HK-2 (cell line): ENCODE measurements at regions not wholly inside any gene's neighbourhood (a gene's known extent, or its start where the extent isn't known, plus 50 kb on each side); places are given as distances from the start of the nearest gene placed in this dataset.
"Not testable (repeated sequence)": the region's sequence is repeated elsewhere in the genome, so short reads cannot be mapped to it uniquely, and the experiment has no call there.

Source experiments
- DNase-seq: peaks from one replicate; pipeline ENCODE4 v3.0.0-alpha.2; 2018; ENCODE audit not compliant: unreplicated experiment

GRCh38 chr5:152608458-152608857 lies 203.4 kb upstream of the NMUR2 start:
- no peak for DNase-seq

DNA sequence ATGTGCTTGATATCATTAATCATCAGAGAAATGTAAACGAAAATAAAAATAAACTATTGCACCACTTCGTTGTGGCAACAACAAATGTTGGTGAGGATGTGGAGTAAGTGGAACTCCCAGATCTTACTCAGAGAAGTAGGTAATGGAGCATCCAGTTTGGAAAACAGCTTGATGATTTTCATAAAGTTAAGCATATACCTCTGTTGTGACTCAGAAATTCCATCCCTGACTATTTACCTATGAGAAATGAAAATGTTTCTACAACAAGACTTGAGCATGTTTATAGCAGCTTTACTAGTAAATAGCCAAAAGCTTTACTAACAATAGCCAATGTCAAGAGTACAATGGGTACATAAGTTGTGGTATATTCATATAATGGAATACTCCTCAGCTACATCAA lies 214.7 kb upstream of the NMUR2 start:
- DNase-seq: no peak

GRCh38 chr5:152622628-152623027 lies 217.5 kb upstream of the NMUR2 start:
- peak; percentile 11 for DNase-seq

GRCh38 chr5:152623951-152624350 lies 218.9 kb upstream of the NMUR2 start:
- DNase-seq: no peak

DNA sequence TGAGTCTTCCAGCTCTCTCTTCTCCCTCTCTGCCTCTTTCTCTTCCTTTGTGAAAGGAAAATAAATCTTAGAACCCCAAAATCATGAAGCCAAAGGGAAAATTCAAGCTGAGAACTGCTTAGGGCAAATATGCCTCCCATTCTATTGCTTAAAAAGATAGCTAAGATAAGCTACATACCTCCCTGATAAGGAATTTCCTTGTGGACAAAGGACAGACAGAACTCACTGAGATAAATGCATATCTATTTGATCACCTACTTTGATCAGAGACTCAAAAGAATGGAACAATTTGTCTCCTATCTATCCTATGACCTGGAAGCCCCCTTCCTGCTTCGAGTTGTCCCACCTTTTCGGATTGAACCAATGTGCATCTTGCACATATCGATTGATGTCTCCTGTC lies 220.6 kb upstream of the NMUR2 start:
- DNase-seq: no peak

- DNase-seq: no peak
Observed at GRCh38 chr5:152631221-152631620, 226.1 kb upstream of the NMUR2 start.

DNA sequence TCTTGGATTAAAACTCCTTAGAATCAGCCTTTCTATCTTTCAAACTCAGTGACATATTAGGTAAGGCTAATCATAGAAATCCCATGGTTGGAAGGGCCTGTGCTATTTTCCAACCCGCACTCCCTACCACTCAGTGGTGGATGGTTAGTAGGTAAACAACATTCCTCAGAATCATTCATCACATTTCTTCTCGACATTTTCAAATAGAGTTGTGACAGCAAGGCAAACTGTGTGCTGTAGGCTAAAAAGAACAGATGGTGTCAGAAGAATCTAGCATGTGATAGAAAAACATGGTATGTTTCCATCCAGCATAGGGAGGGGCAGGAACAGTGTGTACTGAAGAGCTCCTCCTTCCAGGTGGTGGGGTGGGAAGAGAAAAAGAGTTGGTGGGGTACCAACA lies 227.3 kb upstream of the NMUR2 start:
- DNase-seq: peak; percentile 13

DNA sequence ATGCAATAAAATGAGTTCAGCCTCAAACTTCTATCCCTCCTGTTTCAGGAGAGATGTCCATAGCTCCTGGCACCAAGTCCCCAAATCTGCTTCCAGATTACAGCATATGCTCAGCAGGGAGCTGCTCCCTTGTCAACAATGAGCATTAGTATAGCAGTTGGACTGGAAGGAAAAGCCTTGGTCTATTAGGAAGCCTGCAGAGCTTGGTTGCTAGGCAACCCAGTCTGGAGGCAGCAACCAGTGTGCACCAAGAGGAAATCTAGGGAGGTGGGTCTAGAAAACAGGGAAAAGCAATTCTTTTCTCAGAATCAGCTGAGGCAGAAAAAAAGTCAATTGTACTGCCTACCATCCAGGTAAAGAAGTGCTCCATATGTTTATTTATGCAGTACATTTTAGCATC lies 229.5 kb upstream of the NMUR2 start:
- DNase-seq: no peak

GRCh38 chr5:152638996-152639552 lies 234.0 kb upstream of the NMUR2 start:
- no peak for DNase-seq

GRCh38 chr5:152641970-152642805 lies 237.1 kb upstream of the NMUR2 start:
- DNase-seq: no peak

GRCh38 chr5:152642880-152643279 lies 237.8 kb upstream of the NMUR2 start:
- DNase-seq: no peak

DNA sequence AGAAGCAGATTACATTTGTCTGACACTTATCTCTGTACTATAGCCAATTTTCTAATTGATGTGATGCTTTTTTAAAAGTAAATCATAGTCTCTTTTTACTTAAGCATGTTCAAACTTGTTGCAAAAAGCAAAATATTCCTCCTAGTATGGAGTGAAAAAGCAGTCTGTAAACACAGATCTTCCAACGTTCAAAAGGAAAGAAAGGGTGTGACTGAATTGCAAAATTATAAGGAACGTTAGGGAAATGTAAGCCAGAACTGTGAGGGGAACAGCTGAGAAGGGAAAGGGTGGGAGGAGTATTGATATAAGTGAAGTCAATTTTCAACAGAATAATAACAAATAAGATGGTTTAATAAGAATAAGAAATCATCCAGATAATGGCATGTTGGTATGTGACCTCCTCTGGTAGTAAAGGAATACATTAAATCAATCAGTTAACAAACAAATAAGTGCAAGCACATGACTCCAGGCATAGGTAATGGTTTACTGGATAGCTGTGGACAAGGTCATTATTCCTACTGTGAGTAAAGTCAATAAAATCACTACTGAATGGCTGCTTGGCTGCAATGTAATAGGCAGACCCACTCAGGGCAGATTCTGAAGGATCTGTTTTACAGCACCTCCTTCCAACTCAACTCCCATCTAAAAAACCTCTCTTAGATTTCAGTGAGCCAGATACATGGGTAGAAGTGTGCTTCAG lies 239.1 kb upstream of the NMUR2 start:
- no peak for DNase-seq

DNA sequence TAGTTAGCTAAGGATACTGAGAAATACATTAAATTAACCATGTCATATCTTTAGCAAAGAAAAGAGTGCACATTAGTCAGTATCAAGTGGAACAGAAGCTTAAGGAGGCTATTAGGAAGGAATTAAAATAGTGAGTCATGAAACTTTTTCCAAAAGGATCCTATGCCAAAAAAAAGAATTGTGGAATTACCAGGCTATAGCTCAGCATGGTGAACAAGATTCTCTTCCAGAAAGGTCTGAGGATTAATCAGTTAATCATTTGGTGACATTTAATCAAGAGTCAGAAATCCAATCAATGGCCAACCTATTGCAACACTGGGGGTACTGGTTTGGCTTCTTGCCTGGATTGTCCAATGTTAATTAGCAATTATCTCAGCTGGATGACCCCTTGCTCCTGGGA lies 244.5 kb upstream of the NMUR2 start:
- no peak for DNase-seq

GRCh38 chr5:152650413-152650812 lies 245.3 kb upstream of the NMUR2 start:
- no peak for DNase-seq

DNA sequence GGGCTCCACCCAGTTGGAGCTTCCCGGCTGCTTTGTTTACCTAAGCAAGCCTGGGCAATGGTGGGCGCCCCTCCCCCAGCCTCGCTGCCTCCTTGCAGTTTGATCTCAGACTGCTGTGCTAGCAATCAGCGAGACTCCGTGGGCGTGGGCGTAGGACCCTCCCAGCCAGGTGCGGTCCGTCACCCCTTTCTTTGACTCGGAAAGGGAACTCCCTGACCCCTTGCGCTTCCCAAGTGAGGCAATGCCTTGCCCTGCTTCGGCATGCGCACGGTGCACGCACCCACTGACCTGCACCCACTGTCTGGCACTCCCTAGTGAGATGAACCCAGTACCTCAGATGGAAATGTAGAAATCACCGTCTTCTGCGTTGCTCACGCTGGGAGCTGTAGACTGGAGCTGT lies 254.4 kb upstream of the NMUR2 start:
- not testable (repeated sequence) for DNase-seq

GRCh38 chr5:152673601-152674000 lies 268.5 kb upstream of the NMUR2 start:
- no peak for DNase-seq

- no peak for DNase-seq
Observed at GRCh38 chr5:152674403-152674802, 269.3 kb upstream of the NMUR2 start.

- no peak for DNase-seq
Observed at GRCh38 chr5:152676196-152676595, 271.1 kb upstream of the NMUR2 start.

DNA sequence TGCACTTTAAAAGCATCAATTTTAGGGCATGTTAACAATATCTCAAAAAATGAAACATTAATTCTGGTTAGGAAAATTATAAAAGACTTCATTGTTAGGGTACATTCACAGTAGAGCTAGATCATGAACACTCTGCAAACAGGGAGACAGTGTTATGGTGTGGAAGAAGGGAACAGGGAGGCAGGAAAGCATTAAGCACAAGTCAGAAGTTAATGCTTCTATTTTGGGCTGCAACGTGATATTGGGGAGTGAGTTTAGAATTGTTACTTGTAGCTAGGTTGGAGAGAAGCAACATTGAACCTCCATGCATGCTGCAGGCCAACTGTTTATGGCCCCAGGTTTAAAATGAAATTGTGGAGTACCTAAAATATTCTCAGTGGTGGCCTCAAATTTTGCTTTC lies 278.1 kb upstream of the NMUR2 start:
- no peak for DNase-seq

DNA sequence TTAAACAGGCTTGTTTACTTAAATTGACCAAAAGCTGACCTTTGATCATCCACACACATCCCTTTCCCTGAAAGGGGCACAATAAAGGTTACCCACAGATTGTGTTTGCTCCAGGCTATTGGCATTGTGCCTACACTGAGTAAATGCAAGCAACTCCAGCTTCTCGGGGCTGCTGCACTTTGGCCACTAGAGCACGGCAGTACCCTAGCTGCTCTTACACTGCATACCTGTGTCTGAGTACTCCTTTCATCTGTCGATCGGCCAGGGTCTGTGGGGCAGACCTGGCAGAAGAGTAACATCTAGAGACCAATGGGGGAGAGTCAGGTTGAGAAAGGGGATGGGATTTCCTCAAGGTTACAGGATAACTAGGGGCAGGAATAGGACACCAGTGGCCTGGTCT lies 281.9 kb upstream of the NMUR2 start:
- no peak for DNase-seq

- DNase-seq: peak; percentile 55
Observed at GRCh38 chr5:152688561-152689249, 283.6 kb upstream of the NMUR2 start.

- peak; percentile 51 for DNase-seq
Observed at GRCh38 chr5:152689250-152689711, 284.2 kb upstream of the NMUR2 start.
